ENCODE measurements at regions not wholly inside any gene's neighbourhood (a gene's known extent, or its start where the extent isn't known, plus 50 kb on each side); places are given as distances from the start of the nearest gene placed in this dataset.
"Not testable (repeated sequence)": the region's sequence is repeated elsewhere in the genome, so short reads cannot be mapped to it uniquely, and the experiment has no call there.

- no peak for DNase-seq (ENCODE audit: low read depth)
Measured at GRCh38 chr20:30484009-30484748, 773.3 kb upstream of the DEFB115 start.

- DNase-seq (ENCODE audit: low read depth): no peak
Measured at GRCh38 chr20:30484749-30485070, 772.8 kb upstream of the DEFB115 start.

DNA sequence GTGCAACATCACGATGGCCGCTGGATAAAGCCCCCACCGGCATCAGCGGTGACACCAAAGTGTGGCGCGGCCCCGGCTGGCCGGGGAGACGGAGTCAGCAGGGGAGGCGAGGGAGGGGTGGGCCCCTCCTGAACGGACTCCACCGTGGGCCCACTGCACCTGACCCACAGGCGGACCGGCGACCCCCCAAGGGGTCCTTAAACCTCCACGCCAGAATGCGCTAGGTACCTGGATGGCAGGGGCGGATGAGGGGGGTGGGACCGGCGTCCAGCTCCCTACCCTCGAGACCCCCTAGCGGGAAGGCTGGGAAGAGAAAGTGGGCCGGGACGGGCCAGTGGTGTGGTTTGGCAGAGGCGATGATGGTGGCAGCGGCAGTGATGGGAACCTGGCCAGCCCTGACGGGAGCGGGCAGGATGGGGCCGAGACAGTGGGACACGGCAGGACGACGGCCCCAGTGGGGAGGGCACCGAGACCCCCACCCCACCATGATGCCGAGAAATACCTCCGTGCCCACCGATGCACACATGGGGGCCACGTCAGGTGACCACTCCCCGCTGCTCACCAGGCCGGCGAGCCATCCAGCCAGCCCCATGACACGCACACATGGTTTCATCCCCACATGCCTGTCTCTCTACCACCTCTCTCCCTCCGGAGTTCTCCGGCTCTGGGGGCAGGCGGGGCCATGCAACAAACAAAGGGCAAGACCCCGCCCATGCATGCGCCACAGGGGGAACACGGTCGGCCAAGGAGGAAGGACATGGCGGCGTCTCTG, 771.9 kb upstream of the DEFB115 start:
- DNase-seq (ENCODE audit: low read depth): no peak

DNA sequence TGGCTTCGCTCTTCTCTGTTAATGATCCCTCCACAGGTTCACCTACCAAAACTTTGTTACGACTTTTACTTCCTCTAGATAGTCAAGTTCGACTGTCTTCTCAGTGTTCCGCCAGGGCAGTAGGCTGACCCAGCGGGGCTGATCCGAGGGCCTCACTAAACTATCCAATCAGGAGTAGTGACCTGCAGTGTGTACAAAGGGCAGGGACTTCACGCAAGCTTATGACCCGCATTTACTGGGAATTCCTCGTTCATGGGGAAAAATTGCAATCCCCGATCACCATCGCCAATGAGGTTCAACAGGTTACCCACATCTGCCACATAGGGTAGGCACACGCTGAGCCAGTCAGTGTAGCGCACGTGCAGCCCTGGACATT, 771.4 kb upstream of the DEFB115 start:
- no peak for DNase-seq (ENCODE audit: low read depth)

- DNase-seq (ENCODE audit: low read depth): not testable (repeated sequence)
Measured at GRCh38 chr20:30487461-30487860, 770.0 kb upstream of the DEFB115 start.

GRCh38 chr20:30487947-30488926, 769.2 kb upstream of the DEFB115 start:
- no peak for DNase-seq (ENCODE audit: low read depth)

GRCh38 chr20:30488941-30489613, 768.4 kb upstream of the DEFB115 start:
- no peak for DNase-seq (ENCODE audit: low read depth)

GRCh38 chr20:30489614-30490003, 767.9 kb upstream of the DEFB115 start:
- no peak for DNase-seq (ENCODE audit: low read depth)

- no peak for DNase-seq (ENCODE audit: low read depth)
Measured at GRCh38 chr20:30491016-30491415, 766.4 kb upstream of the DEFB115 start.

GRCh38 chr20:30496656-30497055, 760.8 kb upstream of the DEFB115 start:
- not testable (repeated sequence) for DNase-seq (ENCODE audit: low read depth)

- DNase-seq (ENCODE audit: low read depth): not testable (repeated sequence)
Measured at GRCh38 chr20:30497191-30497590, 760.3 kb upstream of the DEFB115 start.

GRCh38 chr20:30499123-30499522, 758.3 kb upstream of the DEFB115 start:
- DNase-seq (ENCODE audit: low read depth): no peak

DNA sequence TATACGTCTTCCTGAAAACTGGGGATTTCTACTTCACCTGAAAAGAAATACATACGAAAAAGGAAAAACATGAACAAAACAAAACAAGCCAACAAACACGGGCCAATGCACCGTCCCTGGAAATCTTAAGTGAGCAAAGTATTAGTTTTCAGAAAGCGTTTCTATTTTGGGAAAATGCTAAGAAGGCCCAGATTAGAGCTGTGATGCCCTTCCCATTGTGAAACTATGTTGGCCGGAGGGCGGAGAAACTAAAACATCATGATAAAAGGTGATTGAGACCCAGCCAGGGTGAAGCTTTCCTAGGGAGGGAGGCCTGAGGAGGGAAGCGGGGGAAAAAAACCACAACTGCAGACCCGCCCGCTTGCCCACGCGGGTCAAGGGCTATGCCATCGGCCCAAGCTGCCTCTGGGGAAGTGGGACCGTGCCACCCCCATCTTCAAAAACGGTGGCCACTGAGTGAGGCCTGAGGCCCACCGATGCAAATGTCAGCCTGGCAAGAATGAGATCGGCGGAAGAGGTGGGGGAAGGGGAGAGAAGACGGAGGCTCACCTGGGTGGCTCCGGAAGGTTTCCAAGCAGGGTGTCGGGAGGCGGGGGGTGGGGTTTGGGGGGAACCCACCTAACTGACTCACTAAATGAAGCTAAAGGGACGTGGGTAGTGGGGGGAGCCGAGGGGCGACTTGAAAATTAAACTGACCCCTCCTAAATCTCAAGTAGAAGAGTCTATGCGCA, 757.6 kb upstream of the DEFB115 start:
- DNase-seq (ENCODE audit: low read depth): not testable (repeated sequence)

GRCh38 chr20:30500447-30500820, 757.0 kb upstream of the DEFB115 start:
- DNase-seq (ENCODE audit: low read depth): peak; percentile 58

DNA sequence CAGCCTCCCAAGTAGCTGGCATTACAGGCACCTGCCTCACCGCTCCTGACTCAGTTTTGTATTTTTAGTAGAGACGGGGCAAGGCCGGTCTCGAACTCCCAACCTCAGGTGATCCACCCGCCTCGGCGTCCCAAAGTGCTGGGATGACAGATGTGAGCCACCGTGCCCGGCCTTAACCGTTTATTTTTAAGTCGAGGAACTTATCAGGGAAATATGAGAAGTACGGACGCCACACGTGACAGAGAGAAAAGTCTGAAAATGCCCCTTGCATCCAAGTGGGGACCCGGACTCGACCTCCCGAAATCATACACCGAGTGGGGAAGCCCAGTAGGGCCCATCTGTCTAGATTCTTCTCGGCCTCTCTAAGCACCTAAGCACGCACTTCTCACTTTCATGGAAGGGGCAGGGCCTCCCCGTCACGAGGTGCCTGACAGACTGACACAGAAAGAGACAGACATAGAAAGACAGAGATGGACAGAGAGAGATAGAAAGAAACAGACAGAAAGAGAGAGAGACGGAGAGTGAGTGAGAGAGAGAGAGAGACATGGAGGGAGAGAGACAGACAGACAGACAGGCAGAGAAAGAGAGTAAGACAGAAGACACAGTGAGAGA, 756.5 kb upstream of the DEFB115 start:
- no peak for DNase-seq (ENCODE audit: low read depth)

DNA sequence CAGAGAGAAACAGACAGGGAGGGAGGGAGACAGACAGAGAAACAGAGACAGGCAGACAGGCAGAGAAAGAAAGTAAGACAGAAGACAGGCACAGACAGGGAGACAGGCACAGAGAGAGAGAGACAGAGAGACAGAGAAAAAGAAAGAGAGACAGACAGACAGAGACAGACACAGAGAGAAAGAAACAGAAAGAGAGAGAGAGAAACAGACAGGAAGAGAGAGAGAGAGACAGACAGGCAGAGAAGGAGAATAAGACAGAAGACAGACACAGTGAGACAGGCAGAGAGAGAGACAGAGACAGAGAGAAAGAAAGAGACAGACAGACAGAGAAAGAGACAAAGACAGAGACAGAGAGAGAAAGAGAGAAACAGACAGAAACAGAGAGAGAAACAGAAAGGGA, 754.8 kb upstream of the DEFB115 start:
- no peak for DNase-seq (ENCODE audit: low read depth)

GRCh38 chr20:30503204-30503603, 754.3 kb upstream of the DEFB115 start:
- not testable (repeated sequence) for DNase-seq (ENCODE audit: low read depth)

- DNase-seq (ENCODE audit: low read depth): no peak
Measured at GRCh38 chr20:30503992-30504570, 753.4 kb upstream of the DEFB115 start.

- no peak for DNase-seq (ENCODE audit: low read depth)
Measured at GRCh38 chr20:30505566-30505965, 751.9 kb upstream of the DEFB115 start.

- no peak for DNase-seq (ENCODE audit: low read depth)
Measured at GRCh38 chr20:30506100-30506499, 751.4 kb upstream of the DEFB115 start.

Data from RPMI7951 (cell line).